ENCODE measurements at regions not wholly inside any gene's neighbourhood (a gene's known extent, or its start where the extent isn't known, plus 50 kb on each side); places are given as distances from the start of the nearest gene placed in this dataset.
"Not testable (repeated sequence)": the region's sequence is repeated elsewhere in the genome, so short reads cannot be mapped to it uniquely, and the experiment has no call there.

DNA sequence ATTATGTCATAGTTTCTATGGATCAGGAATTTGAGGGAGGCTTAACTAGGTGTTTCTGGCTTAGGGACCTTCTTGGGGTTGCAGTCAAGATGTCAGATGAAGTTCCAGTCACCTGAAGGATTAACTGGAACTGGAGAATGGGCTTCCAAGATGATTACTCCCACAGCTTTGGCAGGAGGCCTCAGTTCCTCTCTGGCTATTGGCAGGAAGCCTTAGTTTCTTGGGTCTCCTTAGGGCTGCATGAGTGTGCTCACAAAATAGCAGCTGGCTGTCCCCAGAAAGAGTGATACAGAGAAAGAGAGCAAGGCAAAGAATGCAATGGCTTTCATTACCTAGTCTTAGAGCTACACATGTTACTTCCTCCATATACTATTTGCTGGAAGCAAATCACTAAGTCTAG, 138.1 kb upstream of the TLE4 start:
- no peak for DNase-seq

DNA sequence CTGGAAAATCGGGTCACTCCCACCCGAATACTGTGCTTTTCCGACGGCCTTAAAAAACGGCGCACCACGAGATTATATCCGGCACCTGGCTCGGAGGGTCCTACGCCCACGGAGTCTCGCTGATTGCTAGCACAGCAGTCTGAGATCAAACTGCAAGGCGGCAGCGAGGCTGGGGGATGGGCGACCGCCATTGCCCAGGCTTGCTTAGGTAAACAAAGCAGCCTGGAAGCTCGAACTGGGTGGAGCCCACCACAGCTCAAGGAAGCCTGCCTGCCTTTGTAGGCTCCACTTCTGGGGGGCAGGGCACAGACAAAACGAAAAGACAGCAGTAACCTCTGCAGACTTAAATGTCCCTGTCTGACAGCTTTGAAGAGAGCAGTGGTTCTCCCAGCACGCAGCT, 132.5 kb upstream of the TLE4 start:
- not testable (repeated sequence) for DNase-seq

DNA sequence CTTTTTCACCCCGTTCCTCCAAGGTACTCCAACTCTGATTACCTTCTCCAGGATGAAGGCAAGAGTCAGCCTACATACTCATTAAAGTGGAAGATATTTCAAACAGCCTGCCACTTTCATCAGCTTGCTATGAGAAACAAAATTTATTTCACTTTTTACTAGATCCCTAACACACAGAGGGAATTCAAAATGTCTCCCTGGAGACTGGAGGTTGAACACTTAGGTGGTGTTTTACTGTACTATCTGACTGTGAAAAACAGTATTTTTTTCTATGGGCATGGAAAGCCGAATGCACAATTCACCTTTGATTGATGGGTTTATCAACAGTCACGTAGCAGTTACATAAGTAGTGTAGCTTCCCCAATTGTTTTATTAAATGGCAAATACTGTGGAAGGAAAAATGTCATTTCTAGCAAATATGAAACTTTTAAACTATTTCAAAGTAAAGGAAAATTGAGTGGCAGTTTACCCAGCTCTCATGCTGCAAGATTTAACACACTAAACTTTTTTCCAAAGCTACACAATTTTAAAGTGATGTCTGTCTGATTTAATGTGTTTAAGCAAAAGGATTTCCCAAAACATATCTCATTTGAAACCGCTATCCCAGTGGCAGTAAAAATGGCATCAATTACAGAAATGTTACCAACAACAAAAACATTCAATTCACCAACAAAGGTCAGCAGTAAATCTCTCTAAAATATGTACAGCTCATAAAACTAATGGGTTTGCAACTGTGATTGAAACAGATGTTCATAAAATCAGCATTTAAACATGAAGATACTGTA, 125.0 kb upstream of the TLE4 start:
- DNase-seq = no peak

- DNase-seq = no peak
Measured at GRCh38 chr9:79447308-79447605, 124.5 kb upstream of the TLE4 start.

GRCh38 chr9:79447762-79448161, 124.0 kb upstream of the TLE4 start:
- DNase-seq = no peak

- DNase-seq = no peak
Measured at GRCh38 chr9:79452265-79452664, 119.5 kb upstream of the TLE4 start.

DNA sequence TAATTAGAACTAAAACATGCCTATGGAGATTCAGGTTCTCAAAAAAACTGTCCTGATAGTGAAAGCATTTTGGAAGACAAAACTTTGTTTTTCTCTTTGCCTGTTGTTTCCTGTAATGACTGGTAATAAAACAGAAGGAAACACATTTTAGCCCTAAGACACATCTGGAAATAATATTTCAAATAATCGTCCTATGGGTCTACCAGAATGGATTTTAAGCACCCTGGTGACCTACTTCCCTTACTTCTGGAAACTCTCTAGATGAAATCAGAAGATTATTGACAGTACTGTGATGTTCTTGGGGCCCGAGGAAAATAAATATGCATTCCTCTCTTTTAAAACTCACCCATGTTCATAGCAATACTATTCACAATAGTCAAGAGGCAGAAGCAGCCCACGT, 110.1 kb upstream of the TLE4 start:
- no peak for DNase-seq

GRCh38 chr9:79465156-79465555, 106.6 kb upstream of the TLE4 start:
- no peak for DNase-seq

- no peak for DNase-seq
Measured at GRCh38 chr9:79469164-79469563, 102.6 kb upstream of the TLE4 start.

DNA sequence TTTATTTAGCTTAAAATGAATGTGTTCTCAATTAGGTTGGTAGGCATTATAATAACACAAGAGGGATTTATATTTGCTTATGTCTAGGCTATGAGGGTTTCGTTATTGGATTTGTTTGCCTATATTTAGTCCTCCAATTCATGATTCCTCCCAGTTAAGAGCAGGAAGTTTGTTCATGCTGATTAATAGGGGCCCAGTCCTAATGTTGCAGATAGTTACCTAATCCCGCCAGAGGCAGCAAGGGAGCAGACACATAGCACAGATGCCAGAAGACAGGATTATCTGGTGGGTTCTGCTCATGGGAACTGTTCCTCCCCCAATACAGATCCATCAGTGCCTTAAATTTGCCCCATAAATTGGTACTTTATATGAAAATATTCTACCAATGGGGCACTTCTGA, 100.8 kb upstream of the TLE4 start:
- peak; percentile 51 for DNase-seq

DNA sequence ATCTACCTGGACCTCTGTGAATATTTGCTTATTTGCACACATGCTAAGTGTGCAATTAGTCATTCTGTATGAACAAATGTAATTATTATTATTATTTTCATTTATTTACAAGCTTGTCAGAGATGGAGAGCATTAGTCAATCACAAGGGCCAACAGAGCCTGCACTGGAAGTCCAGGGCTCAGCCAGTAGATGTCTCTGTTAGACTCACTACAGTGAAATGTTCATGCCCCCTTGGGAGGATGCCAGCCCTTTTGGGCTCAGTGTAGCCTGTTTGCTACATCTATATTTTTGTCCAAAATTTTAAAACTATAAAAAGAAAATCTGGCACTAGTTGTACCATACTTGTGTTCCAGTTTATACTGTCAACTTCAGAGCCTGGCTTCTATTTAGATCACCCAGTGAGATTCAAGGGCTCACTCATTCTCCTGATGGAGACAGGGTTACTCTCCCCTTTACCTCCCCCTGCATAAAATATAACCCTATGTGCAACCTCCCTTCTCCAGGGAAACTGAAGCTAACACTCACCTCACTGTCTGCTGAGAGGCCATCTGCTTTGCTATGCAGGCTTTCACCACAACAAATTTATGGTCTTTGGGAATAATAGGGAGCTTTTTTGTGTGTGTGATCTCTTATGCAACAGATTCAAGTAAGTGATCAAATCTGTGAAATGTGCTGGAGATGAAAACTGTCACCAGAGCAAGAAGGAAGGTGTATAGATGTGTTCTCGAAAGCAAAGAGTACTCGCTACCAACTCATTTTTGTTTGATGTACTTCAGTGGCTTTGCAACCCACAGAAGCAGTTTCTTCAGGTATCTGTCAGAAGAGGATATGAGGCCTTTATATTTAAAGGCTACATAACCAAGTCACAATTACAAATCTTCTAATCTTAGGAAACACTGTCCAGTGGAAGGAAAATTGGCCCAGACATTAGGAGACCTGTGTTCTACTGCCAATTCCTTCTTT, 99.9 kb upstream of the TLE4 start:
- DNase-seq = no peak

DNA sequence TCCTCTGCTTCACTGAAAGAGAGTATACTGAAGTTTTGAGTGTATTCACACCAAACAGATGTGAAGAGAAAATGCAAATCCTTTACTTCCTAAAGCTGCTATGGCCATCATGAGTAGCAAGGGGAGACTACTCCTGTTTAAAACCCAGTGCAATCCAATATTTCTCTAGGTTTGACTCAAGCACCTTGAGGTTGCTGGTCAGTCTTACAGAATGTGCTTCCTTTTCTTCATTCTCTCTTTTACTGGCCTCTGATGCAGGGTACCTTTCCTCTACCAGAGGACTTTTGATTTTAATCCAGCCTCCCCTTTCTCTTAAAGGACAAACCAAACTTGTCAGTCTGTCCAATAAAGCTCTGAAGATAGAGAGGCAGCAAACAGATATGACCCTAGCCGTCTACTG, 98.1 kb upstream of the TLE4 start:
- DNase-seq = no peak

DNA sequence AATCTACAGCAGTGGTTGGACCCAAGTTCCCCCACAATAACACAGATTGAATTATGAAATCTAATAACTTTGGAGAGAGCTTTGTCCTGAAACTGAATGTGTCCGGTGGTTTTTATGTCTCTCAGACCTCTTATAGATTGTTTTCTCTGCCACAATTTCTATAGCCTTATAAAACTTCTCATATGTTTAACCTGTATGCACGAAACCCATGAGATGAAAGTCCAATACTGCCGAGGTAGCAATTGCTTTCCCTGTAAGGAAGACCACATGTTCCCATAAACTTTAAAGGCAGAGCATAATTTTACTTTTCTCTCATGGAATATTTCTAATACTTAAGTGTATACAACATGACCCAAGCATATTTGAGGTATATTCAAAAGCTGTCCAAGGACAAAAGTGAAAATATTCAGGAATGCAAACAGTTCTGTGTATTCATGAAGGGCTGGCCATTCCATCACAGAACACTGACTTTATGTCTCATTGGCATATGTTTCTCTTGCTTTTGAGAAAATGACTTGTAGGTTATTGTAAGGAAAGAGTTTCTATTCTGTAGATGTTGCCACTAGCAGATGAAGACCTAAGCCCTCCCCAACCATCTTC, 94.4 kb upstream of the TLE4 start:
- DNase-seq = no peak

DNA sequence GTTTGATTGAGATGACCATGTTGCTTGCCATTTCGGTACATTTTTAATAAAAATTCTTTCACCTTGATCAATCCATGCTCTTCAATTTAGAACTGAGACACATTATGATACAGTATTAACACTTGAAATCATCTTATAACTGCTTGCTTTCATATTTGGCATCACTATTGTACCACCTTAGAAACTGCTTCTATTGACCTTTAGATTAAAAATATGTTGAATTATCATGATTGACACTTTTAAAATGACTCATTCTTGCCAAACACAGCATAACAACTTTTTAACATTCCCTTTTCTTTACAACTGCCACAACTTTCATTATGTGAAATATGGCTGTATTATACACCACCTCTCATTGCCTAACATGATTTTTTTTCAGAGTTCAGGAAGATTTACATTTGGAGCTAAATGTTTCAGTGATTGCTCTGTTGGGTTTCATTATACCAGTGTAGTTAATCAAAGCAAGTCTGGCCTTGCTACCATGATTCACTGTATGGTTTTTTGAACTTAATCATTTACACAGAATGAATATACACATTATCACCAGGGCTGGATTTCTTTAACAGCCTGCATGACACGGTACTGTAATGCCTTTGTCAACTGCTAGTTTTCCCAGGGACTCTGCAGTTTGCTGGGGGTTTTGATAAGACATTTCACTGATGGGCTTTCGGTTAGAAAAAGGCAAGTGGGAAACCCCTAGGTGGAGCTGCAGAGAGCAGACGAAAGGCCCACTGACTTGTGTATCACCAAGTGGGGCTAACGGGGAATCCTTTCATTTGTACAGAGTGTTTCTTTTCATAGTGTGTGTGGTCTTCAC, 93.6 kb upstream of the TLE4 start:
- no peak for DNase-seq

- DNase-seq = no peak
Measured at GRCh38 chr9:79480639-79481038, 91.1 kb upstream of the TLE4 start.

GRCh38 chr9:79481846-79482477, 89.8 kb upstream of the TLE4 start:
- DNase-seq = no peak

DNA sequence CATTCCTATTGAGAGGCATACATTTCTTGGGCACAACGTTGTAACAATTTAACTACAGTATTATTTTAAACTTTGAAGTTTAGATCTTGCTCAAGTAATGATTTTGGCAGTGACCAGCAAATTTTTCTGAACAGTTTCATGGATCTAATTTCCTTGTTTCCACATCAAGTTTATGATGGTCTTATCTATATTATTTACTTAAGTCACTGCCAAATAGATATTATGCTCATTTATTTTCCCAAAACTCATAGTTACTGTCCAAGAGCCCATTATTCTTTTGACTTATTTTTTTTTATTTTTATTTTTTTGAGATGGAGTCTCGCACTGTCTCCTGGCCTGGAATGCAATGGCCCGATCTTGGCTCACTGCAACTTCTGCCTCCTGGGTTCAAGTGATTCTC, 86.5 kb upstream of the TLE4 start:
- no peak for DNase-seq

DNA sequence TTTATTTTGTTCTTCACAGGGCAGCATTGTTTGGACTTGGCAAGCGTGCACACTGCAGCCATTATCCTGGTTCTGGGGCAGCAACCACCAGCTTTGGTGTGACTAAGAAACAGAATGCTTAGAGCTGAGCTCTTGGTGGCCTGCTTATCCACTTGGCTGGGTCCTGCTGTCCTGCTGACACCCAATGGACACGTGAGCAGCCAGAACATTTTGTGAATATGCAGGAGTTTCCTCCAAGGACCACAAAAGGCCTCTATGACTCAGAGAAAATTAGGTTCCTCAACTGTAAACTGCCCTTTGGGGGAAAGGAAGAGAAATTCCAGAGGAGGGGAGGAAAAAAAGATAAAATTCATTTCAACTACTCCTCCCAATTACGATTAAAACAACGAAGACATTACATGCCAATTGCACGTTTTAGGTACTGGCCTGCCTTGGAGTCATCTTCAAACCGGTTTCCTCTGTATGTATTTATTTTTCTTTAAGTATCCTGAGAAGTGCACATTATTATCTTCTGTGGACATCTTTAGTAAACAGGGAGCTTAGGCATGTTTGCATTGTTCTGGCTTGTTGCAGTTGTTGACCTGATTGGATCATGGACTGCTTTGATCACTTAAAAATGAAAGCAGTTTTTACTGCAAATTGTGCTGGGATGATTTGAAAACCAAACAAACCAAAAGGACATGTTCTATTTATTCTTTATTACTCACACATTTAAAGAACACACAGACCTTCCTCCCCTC, 82.3 kb upstream of the TLE4 start:
- no peak for DNase-seq

- DNase-seq = no peak
Measured at GRCh38 chr9:79490657-79491248, 81.0 kb upstream of the TLE4 start.

GRCh38 chr9:79492092-79493009, 79.4 kb upstream of the TLE4 start:
- DNase-seq = no peak

Measured in NCI-H774 (cell line).